BLaER1 (cell line): ENCODE measurements at regions not wholly inside any gene's neighbourhood (a gene's known extent, or its start where the extent isn't known, plus 50 kb on each side); places are given as distances from the start of the nearest gene placed in this dataset.

ENCODE experiments used
- H3K27ac ChIP-seq: shearing (Covaris generic); formaldehyde crosslinking; 2 replicates; pipeline ENCODE4 v1.8.1; 2022
- H3K27me3 ChIP-seq: shearing (Covaris generic); formaldehyde crosslinking; 2 replicates; pipeline ENCODE4 v1.8.1; 2022
- H3K36me3 ChIP-seq: shearing (Covaris generic); formaldehyde crosslinking; 2 replicates; pipeline ENCODE4 v1.8.1; 2022
- H3K4me1 ChIP-seq: shearing (Covaris generic); formaldehyde crosslinking; 2 replicates; pipeline ENCODE4 v1.8.1; 2022
- H3K4me2 ChIP-seq: shearing (Covaris generic); formaldehyde crosslinking; 2 replicates; pipeline ENCODE4 v1.8.1; 2022
- H3K4me3 ChIP-seq: shearing (Covaris generic); formaldehyde crosslinking; 2 replicates; pipeline ENCODE4 v1.8.1; 2022
- H3K9ac ChIP-seq: shearing (Covaris generic); formaldehyde crosslinking; 2 replicates; pipeline ENCODE4 v1.8.1; 2022
- H3K9me3 ChIP-seq: shearing (Covaris generic); formaldehyde crosslinking; 2 replicates; pipeline ENCODE4 v1.8.1; 2022
- H4K20me1 ChIP-seq: shearing (Covaris generic); formaldehyde crosslinking; 2 replicates; pipeline ENCODE4 v1.8.1; 2022
- Cebpa-rat ChIP-seq: shearing (Covaris generic); IDR thresholded peaks from 2 replicates; pipeline ENCODE4 v1.8.1; 2022

DNA sequence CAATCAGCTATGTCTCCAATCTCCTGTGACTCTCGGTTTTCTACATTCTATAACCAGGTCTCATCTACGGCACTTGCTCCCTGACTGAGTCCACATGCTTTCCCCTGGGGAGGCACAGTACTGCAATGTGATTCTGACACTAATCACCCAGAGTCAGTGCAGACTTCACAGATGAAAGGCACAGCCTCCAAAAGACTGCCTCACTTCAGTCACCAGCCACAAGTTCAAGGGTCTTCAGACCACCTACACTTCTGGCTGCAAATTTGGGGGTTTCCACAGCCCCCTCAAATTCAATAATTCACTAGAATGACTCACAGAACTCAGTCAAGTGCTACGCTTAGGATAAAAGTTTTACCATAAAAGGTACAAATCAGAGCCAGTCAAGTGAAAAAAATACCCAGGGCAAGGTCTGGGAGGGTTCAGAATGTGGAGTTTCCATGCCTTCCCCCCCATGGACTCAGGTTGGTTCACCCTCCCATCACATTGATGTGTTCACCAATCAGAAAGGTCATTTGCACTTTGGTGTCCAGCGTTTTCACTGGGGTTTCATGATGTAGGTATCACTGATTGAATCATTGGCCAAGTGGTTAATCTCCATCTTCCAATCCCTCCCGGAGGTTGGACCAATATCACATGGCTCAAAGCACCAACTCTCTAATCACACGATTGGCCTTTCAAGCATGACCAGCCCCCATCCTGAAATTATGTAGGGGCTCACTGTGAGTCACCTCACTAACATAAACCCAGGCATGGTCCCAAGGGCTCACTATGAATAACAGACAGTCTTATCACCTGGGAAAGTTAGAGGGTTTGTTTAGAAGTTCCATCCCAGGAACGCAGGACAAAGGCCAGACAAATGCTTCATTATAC is 182.9 kb upstream of the CAMK1G start:
- Histone ChIP-seq H3K4me1 (peaks cover 1% of the 10 kb centered on the region), H4K20me1 (no peaks in the 10 kb centered on the region), H3K27me3 (no peaks in the 10 kb centered on the region), H3K27ac (no peak overlapping the region), H3K9ac (no peak overlapping the region), H3K9me3 (no peaks in the 10 kb centered on the region), H3K4me2 (no peak overlapping the region), H3K4me3 (no peak overlapping the region), H3K36me3 (no peaks in the 10 kb centered on the region)
- no peak for TF ChIP-seq Cebpa-rat

DNA sequence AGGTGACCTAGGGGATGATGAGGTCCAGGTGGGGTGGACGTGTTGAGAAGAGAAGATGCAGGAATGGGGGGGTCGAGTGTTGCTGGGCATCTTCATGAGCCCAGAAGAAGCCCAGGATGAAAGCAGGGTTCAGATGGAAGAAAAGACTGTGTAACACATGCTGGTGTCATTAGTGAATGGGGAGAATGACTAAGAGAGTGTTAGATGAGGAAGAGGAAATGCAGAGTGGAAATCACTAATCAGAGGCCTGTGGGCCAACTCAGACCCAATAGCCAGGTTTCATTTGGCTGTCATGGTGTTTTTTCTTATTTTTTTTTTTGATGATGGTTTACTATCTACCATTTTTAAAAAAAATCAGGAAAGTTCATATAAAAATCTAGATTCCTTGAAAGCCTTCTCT is 180.8 kb upstream of the CAMK1G start:
- H4K20me1 ChIP-seq = no peaks in the 10 kb centered on the region
- no peak for TF ChIP-seq Cebpa-rat
- H3K4me1 ChIP-seq = no peaks in the 10 kb centered on the region
- H3K4me2 ChIP-seq = no peak overlapping the region
- H3K4me3 ChIP-seq = no peak overlapping the region
- no peaks in the 10 kb centered on the region for H3K27me3 ChIP-seq
- no peak overlapping the region for H3K9ac ChIP-seq
- no peaks in the 10 kb centered on the region for H3K9me3 ChIP-seq
- H3K27ac ChIP-seq = no peak overlapping the region
- no peaks in the 10 kb centered on the region for H3K36me3 ChIP-seq

- TF ChIP-seq Cebpa-rat = no peak
- no peak overlapping the region for H3K4me3 ChIP-seq
- no peak overlapping the region for H3K9ac ChIP-seq
- no peaks in the 10 kb centered on the region for H4K20me1 ChIP-seq
- H3K27ac ChIP-seq = no peak overlapping the region
- no peaks in the 10 kb centered on the region for H3K27me3 ChIP-seq
- no peaks in the 10 kb centered on the region for H3K36me3 ChIP-seq
- H3K9me3 ChIP-seq = no peaks in the 10 kb centered on the region
- no peak overlapping the region for H3K4me2 ChIP-seq
- no peaks in the 10 kb centered on the region for H3K4me1 ChIP-seq
These were observed 179.6 kb upstream of the CAMK1G start for GRCh38 chr1:209403921-209404320.

GRCh38 chr1:209404577-209404976 is 178.9 kb upstream of the CAMK1G start:
- Histone ChIP-seq H3K36me3 (no peaks in the 10 kb centered on the region), H3K27ac (no peak overlapping the region), H3K4me1 (no peaks in the 10 kb centered on the region), H3K4me2 (no peak overlapping the region), H3K27me3 (no peaks in the 10 kb centered on the region), H3K4me3 (no peak overlapping the region), H4K20me1 (no peaks in the 10 kb centered on the region), H3K9ac (no peak overlapping the region), H3K9me3 (no peaks in the 10 kb centered on the region)
- TF ChIP-seq Cebpa-rat = no peak

GRCh38 chr1:209405183-209405814 is 178.2 kb upstream of the CAMK1G start:
- no peaks in the 10 kb centered on the region for H4K20me1 ChIP-seq
- no peak overlapping the region for H3K4me2 ChIP-seq
- H3K27ac ChIP-seq = no peak overlapping the region
- H3K36me3 ChIP-seq = no peaks in the 10 kb centered on the region
- no peak overlapping the region for H3K4me3 ChIP-seq
- H3K9ac ChIP-seq = no peak overlapping the region
- H3K27me3 ChIP-seq = no peaks in the 10 kb centered on the region
- no peaks in the 10 kb centered on the region for H3K4me1 ChIP-seq
- TF ChIP-seq Cebpa-rat = no peak
- no peaks in the 10 kb centered on the region for H3K9me3 ChIP-seq

DNA sequence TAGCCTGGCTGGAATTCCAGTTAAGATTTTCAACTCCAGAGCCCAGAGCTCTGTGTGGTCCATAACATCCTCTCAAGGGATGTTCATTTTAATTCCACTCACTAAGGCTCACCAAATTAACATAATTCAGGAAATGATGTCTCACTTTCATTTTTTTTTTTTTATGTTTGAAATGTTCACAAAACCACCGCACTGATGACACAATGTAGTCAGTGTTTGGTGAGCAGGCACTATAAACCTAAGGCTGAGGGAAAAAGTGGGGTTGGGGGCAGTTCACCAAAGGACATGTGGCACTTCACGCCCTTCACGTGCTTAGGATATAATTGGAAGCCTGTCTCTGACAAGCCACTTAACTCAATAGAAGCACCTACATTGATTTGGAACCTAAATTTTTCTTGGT is 177.3 kb upstream of the CAMK1G start:
- H3K27me3 ChIP-seq = no peaks in the 10 kb centered on the region

DNA sequence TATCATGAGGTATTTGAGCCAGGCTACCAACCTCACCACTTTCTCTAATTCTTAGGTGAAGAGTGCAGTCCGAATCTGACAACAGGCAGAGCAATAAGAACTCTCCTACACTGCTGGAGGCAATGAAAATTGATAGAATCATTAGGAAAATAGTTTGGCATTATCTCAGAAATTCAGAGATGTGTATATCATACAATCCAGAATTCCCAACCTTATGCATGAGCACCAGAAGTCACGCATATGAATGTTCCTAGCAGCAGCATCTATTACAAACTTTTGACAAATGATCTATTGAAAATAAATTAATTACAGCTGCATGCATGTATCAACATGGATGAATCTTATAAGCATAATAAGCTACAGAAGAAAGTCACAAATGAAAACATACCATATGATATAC is 176.9 kb upstream of the CAMK1G start:
- no peak overlapping the region for H3K27ac ChIP-seq
- TF ChIP-seq Cebpa-rat = no peak

More for the DNA sequence above, 177.3 kb upstream of the CAMK1G start:
- Histone ChIP-seq H3K9ac (no peak overlapping the region), H3K4me1 (no peaks in the 10 kb centered on the region), H3K36me3 (no peaks in the 10 kb centered on the region), H4K20me1 (no peaks in the 10 kb centered on the region), H3K4me3 (no peak overlapping the region), H3K27ac (no peak overlapping the region), H3K4me2 (no peak overlapping the region), H3K9me3 (no peaks in the 10 kb centered on the region)
- TF ChIP-seq Cebpa-rat = no peak

GRCh38 chr1:209409780-209410179 is 173.7 kb upstream of the CAMK1G start:
- Histone ChIP-seq H3K4me1 (no peaks in the 10 kb centered on the region), H3K27ac (no peak overlapping the region), H3K4me2 (no peak overlapping the region), H3K9me3 (no peaks in the 10 kb centered on the region), H3K36me3 (no peaks in the 10 kb centered on the region), H4K20me1 (no peaks in the 10 kb centered on the region), H3K4me3 (no peak overlapping the region), H3K9ac (no peak overlapping the region), H3K27me3 (no peaks in the 10 kb centered on the region)
- no peak for TF ChIP-seq Cebpa-rat

More for the DNA sequence above, 176.9 kb upstream of the CAMK1G start:
- Histone ChIP-seq H3K4me3 (no peak overlapping the region), H3K9ac (no peak overlapping the region), H3K9me3 (no peaks in the 10 kb centered on the region), H3K4me1 (no peaks in the 10 kb centered on the region), H3K36me3 (no peaks in the 10 kb centered on the region), H3K27me3 (no peaks in the 10 kb centered on the region), H3K4me2 (no peak overlapping the region), H4K20me1 (no peaks in the 10 kb centered on the region)

DNA sequence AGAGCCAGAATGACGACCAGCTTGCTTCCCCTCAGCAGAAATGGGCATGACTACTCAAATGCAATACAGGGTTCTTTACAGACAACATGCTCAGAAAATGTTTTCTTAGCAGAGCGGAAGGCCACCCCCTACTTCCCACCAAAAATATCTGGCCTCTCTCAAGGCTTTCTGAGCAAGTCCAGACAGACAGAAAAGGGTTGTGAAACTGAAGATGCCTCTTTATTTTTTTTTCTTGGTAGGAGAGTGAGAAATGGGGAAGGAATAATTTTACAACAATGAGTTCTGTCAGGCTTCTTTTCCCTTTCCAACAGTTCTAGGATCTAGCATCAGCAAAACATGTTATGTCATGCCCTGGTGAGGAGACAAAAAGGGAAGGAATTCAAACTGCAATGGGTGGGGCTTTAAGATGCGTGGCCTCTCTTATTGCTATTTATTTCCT is 172.0 kb upstream of the CAMK1G start:
- no peaks in the 10 kb centered on the region for H4K20me1 ChIP-seq
- H3K9ac ChIP-seq = no peak overlapping the region
- H3K4me2 ChIP-seq = no peak overlapping the region
- no peaks in the 10 kb centered on the region for H3K36me3 ChIP-seq
- H3K4me3 ChIP-seq = no peak overlapping the region
- no peaks in the 10 kb centered on the region for H3K27me3 ChIP-seq
- H3K4me1 ChIP-seq = no peaks in the 10 kb centered on the region
- no peaks in the 10 kb centered on the region for H3K9me3 ChIP-seq
- no peak overlapping the region for H3K27ac ChIP-seq
- TF ChIP-seq Cebpa-rat = no peak

- Histone ChIP-seq H4K20me1 (no peaks in the 10 kb centered on the region), H3K4me1 (no peaks in the 10 kb centered on the region), H3K9me3 (no peaks in the 10 kb centered on the region), H3K4me2 (no peak overlapping the region), H3K9ac (no peak overlapping the region), H3K36me3 (no peaks in the 10 kb centered on the region), H3K27me3 (no peaks in the 10 kb centered on the region), H3K4me3 (no peak overlapping the region), H3K27ac (no peak overlapping the region)
- no peak for TF ChIP-seq Cebpa-rat
These were observed 171.5 kb upstream of the CAMK1G start for GRCh38 chr1:209412036-209412435.
